ENCODE measurements at regions not wholly inside any gene's neighbourhood (a gene's known extent, or its start where the extent isn't known, plus 50 kb on each side); places are given as distances from the start of the nearest gene placed in this dataset.

DNA sequence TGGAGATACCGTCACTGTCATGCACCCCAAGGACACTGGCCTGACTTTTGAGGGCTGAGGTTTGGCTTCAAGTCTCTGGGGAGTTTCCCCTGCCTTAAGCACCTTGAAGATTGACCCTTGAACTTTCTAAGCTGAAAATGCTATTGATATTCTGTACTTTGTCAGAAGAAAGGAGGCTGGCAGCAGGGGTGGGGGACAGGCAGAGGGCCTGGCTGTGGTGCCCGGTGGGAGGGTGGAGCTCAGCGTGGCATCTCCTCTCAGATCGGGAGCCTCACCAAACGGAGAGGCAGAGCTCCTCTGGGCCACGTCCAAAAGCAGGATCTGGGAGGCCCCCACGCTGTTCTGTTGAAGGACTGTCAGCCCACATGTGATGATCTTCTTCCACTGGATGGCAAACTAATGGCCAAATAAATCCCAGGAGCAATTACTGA is 305.2 kb upstream of the IRX3 start:
- no peak overlapping the region for H3K4me3 Mint-ChIP-seq
- peaks cover 5% of the 10 kb centered on the region for H3K27me3 Mint-ChIP-seq
- H3K4me1 Mint-ChIP-seq = peaks cover 2% of the 10 kb centered on the region
- H3K9me3 Mint-ChIP-seq = peaks cover 6% of the 10 kb centered on the region
- DNase-seq (ENCODE audit: low spot score in 2 of 2) (no peak), ATAC-seq (ENCODE audit: low read depth) (no peak)
- H3K27ac Mint-ChIP-seq = no peak overlapping the region
- no peaks in the 10 kb centered on the region for H3K36me3 Mint-ChIP-seq

DNA sequence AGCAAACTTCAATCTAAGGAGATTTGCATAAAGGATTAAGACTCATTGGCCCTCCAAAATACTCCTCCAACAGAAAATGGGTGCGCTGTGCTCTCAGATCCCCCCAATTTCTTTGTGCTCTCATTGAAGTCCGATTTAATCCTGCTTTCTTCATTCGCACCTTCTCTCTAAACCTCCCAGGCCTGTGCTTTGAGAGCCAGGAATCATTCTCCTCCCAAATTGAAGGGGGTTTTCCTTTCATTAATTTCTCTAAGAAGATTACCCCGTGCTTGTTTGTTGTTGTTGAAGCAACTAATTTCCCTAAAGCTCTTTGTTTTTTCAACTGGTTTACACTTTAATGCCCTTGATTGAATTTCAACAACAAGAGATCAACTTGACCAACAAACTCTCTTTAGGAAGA is 304.2 kb upstream of the IRX3 start:
- Mint-ChIP-seq H3K9me3 (peaks cover 6% of the 10 kb centered on the region), H3K36me3 (no peaks in the 10 kb centered on the region), H3K4me1 (peaks cover 2% of the 10 kb centered on the region), H3K4me3 (no peak overlapping the region), H3K27me3 (peaks cover 5% of the 10 kb centered on the region), H3K27ac (no peak overlapping the region)
- DNase-seq (ENCODE audit: low spot score in 2 of 2) = no peak
- ATAC-seq (ENCODE audit: low read depth) = no peak

DNA sequence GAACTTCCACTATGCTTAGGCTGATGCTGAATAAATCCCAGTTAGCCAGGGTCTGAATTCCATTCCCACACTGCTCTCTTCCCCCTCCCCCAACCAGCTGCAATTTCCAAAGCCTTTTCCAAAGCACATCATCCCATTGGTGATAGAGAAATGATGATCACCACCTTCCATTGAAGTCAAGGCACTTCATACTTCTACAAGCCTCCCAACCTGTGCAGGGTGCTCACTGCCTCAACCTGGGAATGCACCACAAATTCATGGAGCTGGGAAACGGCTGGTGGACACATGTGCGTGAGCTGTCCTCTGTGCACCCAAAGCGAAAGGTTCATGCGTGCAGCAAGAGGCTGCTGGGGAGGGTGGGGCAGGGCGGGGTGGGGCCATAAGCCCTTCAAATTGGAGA is 302.7 kb upstream of the IRX3 start:
- Mint-ChIP-seq H3K9me3 (peaks cover 6% of the 10 kb centered on the region), H3K27me3 (peaks cover 2% of the 10 kb centered on the region), H3K4me1 (peaks cover 2% of the 10 kb centered on the region), H3K4me3 (no peak overlapping the region), H3K36me3 (no peaks in the 10 kb centered on the region), H3K27ac (no peak overlapping the region)
- ATAC-seq (ENCODE audit: low read depth) (no peak), DNase-seq (ENCODE audit: low spot score in 2 of 2) (no peak)

DNA sequence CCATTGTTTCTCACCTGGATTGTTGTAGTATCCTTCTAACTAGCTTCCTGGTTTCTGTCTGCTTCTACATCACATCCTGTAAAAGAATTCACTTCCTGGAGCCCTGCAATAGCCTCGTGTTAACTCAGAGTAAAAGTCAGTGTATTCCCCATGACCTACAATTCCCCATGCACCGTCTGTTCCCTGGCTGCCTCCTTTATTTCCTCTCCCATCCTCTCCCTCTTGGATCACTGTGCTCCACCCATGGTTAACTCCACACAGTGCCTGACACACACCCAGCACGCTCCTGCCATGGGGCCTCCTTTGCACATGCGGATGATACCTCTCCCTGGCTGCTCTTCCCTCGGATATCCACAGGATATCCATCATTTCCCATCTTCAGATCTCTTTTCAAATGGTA is 301.4 kb upstream of the IRX3 start:
- Mint-ChIP-seq H3K9me3 (peaks cover 6% of the 10 kb centered on the region), H3K4me3 (no peak overlapping the region), H3K27ac (no peak overlapping the region), H3K4me1 (peaks cover 2% of the 10 kb centered on the region), H3K27me3 (peaks cover 2% of the 10 kb centered on the region), H3K36me3 (no peaks in the 10 kb centered on the region)
- no peak for ATAC-seq (ENCODE audit: low read depth)
- DNase-seq (ENCODE audit: low spot score in 2 of 2) = no peak

DNA sequence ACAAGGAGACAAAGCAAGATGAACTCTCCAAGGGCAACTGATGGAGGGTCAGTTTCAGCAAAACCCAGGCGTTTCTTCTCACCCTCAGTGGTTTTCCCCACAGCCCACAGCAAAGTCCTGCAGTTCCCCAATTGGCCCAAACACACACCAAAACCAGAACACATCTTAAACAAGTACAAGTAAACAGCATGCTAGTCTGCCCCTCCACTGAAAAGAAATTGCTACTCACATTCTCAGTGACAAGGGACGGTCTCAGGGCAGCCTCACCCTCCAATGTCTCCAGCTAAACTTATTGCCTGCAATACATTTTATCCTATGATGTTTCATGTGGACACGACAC is 300.6 kb upstream of the IRX3 start:
- H3K36me3 Mint-ChIP-seq = no peaks in the 10 kb centered on the region
- H3K27me3 Mint-ChIP-seq = peaks cover 2% of the 10 kb centered on the region
- H3K4me1 Mint-ChIP-seq = peaks cover 2% of the 10 kb centered on the region

DNA sequence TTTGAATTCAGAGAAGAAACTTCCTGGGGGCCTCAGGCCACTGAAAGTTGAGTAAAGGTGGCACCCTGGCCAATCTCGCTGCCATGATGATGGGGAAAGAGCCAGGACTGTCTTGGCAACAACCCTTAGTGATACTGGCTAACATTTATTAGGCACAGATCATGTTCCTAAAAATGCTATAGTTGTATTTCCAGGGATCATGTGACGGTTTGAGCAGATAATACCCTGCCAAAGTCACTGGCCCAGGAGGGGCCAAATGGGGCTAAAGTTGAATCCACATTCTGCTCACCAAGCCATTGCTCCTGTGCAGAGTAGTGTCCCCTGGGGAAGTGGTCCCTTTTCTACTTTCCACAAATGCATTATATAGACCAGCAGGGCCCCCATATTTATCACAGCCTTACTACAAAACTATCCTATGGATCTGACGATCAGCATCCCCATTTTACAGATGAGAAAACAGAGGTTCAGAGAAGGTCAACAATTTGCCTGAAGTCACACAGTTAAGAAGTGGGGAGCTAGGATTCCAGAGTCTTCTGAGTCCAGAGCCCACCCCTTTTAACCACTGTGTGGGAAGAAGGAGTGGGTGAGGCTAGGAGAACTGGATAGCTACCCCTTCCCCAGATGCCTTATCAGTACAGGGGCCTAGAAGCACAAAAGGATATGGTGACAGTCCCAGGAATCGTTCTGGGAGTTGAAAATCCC is 300.0 kb upstream of the IRX3 start:
- H3K4me1 Mint-ChIP-seq = peaks cover 2% of the 10 kb centered on the region
- no peaks in the 10 kb centered on the region for H3K36me3 Mint-ChIP-seq
- DNase-seq (ENCODE audit: low spot score in 2 of 2) (no peak), ATAC-seq (ENCODE audit: low read depth) (no peak)
- no peak overlapping the region for H3K27ac Mint-ChIP-seq
- no peak overlapping the region for H3K4me3 Mint-ChIP-seq
- H3K9me3 Mint-ChIP-seq = peaks cover 6% of the 10 kb centered on the region
- peaks cover 2% of the 10 kb centered on the region for H3K27me3 Mint-ChIP-seq

More for the DNA sequence above, 300.6 kb upstream of the IRX3 start:
- no peak overlapping the region for H3K27ac Mint-ChIP-seq
- no peak for DNase-seq (ENCODE audit: low spot score in 2 of 2)
- no peak overlapping the region for H3K4me3 Mint-ChIP-seq
- ATAC-seq (ENCODE audit: low read depth) = no peak
- H3K9me3 Mint-ChIP-seq = peaks cover 6% of the 10 kb centered on the region

DNA sequence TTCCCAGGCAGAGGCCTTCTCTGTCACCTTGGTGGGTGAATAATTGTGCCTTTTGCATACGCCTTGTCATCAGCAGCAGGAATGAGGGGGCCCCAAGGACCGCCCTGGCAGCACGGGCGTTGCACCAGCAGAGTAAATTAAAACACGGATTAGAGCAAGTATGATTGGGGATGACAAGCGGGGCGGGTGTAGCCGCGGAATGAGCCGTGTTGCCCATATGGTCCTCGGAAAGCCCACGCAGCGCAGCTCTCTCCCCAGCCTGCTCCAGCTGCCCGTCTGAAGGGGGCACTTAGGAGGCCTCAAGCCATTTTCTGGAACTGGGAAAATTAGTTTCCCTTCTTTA is 299.4 kb upstream of the IRX3 start:
- no peak for ATAC-seq (ENCODE audit: low read depth)
- no peak for DNase-seq (ENCODE audit: low spot score in 2 of 2)
- peaks cover 2% of the 10 kb centered on the region for H3K27me3 Mint-ChIP-seq
- no peaks in the 10 kb centered on the region for H3K36me3 Mint-ChIP-seq
- H3K4me3 Mint-ChIP-seq = no peak overlapping the region
- peaks cover 2% of the 10 kb centered on the region for H3K4me1 Mint-ChIP-seq
- no peak overlapping the region for H3K27ac Mint-ChIP-seq
- H3K9me3 Mint-ChIP-seq = peaks cover 6% of the 10 kb centered on the region

DNA sequence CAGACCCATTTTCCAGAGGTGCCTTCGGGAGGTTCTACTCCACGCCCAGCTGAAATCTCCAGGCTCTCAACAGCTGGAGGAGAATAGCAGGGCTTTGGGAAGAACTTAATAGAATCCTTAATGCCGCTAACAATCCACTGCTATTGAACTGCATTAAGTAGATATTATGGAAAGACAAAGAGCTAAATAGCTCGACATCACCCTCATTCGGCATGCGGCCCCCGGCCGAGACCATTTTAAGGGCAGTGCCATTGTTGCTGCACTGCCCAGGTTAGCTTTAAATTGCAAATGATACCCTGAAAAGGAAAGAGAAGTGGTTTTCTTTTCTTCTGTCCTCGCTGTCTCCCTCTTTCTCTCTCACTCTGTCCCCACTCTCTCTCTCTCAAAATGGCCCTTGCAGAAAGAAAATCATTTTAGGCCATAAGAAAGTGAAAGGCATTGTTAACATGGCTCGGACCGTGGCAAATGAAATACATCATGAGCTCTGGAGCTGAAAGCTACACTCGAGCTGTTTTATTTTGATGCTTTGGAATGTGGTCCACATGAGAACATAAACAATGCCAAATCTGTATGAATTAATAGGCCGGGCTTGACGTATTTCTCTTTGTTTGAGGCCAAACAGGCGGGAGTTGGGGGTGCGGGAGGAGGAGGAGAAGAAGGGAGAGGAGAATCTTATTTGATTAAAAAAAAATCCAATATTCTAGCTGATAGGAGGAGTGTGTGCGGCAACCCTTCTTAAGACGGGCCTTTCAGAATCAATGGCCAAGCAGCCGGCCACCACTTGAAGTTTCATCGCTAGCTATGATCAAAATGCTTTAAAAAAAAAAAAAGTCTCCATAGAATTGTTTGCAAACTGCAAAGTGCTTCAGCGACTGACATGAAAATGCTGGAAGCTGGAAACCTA is 298.8 kb upstream of the IRX3 start:
- Mint-ChIP-seq H3K27ac (no peak overlapping the region), H3K4me1 (peaks cover 2% of the 10 kb centered on the region), H3K36me3 (no peaks in the 10 kb centered on the region), H3K27me3 (peaks cover 2% of the 10 kb centered on the region), H3K9me3 (peaks cover 6% of the 10 kb centered on the region), H3K4me3 (no peak overlapping the region)
- ATAC-seq (ENCODE audit: low read depth) = no peak
- DNase-seq (ENCODE audit: low spot score in 2 of 2) = no peak

DNA sequence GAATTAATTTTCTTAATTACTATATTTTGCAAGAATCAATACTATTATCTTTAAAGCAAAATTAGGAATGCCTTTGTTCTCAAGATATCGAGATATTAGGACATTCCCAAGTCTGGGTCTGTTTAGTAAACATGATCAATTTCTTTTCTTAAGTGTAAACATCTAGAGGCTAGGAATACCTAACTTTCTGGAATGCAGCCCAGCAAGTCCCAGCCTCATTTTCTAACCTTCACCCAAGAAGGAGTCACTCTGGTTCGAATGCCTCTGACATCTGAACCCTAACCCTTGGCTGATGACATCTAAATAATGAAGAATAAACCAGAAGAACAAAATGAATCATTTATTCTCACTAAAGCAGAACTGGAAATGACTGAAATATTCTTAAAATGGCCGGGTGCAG is 297.5 kb upstream of the IRX3 start:
- H3K4me3 Mint-ChIP-seq = no peak overlapping the region
- peaks cover 7% of the 10 kb centered on the region for H3K9me3 Mint-ChIP-seq
- DNase-seq (ENCODE audit: low spot score in 2 of 2) (no peak), ATAC-seq (ENCODE audit: low read depth) (no peak)
- H3K27ac Mint-ChIP-seq = no peak overlapping the region
- peaks cover 2% of the 10 kb centered on the region for H3K4me1 Mint-ChIP-seq
- peaks cover 2% of the 10 kb centered on the region for H3K27me3 Mint-ChIP-seq
- no peaks in the 10 kb centered on the region for H3K36me3 Mint-ChIP-seq

DNA sequence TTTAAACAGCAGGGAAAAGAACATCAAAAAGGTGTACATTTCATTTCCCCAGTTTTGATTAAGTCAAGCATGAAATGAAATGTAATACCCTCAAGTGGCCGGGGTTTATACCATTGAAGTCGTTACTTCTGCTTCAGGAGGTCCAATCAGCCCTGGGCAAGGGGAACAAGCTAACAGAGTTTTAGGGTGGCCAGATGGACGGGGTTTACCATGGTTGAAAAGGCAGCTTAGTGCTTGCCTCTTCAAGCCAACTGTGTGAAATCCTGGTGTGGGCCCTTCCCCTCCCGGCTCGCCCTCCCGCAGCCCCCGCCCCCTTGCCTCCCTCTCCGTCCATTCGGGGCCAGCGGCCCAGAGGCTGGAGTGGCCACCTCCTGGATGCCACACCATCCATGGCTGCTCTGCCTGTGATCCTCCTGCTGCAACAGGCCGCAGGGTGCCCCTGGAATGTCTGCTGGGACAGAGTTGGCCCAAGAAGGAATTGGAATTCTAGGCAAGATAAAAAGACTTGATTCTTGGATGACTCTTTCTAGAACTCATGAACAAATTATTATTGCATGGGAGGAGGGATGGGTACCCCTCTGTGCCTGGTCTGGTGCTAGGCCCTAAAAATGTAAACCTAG is 296.2 kb upstream of the IRX3 start:
- ATAC-seq (ENCODE audit: low read depth) = no peak
- H3K9me3 Mint-ChIP-seq = peaks cover 4% of the 10 kb centered on the region
- DNase-seq (ENCODE audit: low spot score in 2 of 2) = no peak
- H3K27ac Mint-ChIP-seq = no peak overlapping the region
- no peak overlapping the region for H3K4me3 Mint-ChIP-seq
- no peaks in the 10 kb centered on the region for H3K27me3 Mint-ChIP-seq
- H3K36me3 Mint-ChIP-seq = no peaks in the 10 kb centered on the region
- H3K4me1 Mint-ChIP-seq = no peaks in the 10 kb centered on the region

DNA sequence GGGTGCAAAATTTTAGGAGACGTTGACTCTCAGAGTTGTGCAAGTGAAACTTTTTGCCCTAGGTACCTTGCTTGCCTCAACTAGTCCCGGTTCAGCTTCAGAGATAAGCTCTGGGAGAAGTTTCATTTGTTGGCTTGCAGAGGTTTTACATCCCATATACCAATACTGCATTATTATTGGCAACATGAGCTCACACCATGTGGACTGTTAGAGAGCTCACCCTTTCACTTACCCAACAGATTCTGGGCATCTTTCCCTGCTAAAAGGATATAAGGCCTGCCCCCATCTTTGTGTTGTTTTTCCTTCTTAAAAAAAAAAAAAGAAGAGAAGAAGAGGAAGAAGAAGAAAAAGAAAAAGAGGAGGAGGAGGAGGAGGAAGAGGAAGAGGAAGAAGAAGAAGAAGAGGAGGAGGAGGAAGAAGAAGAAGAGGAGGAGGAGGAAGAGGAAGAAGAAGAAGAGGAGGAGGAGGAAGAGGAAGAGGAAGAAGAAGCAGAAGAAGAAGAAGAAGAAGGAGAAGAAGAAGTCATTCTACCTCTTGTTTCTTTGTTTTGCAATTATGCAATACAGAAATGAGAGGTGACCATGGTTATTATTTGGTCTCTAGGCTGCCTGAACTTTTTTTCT is 292.6 kb upstream of the IRX3 start:
- DNase-seq (ENCODE audit: low spot score in 2 of 2) (no peak), ATAC-seq (ENCODE audit: low read depth) (no peak)
- Mint-ChIP-seq H3K4me1 (no peaks in the 10 kb centered on the region), H3K27ac (no peak overlapping the region), H3K27me3 (peaks cover 2% of the 10 kb centered on the region), H3K4me3 (peak overlapping the region; percentile 5), H3K36me3 (no peaks in the 10 kb centered on the region), H3K9me3 (peaks cover 6% of the 10 kb centered on the region)

DNA sequence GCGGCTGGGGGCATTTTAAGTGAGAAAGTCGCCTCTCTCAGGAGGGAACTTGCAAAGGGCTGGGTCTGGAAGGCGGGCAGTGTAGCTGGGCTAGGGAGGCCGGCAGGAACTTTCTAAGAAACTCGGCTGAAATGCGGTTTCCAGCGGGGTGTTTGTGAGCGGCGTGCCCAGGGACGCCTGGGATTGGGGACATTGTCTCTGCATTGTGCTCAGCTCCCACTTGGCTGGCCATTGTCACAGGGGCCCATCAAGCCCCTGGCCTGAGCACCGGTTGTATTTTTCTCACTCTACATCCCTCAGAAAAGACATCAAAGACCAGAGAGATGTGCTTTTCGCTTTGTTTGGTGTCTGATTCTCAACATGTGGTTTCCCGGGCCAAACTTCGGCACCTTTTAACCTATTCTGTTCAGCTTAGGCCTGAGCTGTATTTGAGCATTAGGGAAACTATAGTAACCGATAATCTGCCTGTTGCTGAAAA is 291.1 kb upstream of the IRX3 start:
- Mint-ChIP-seq H3K4me3 (no peak overlapping the region), H3K27ac (no peak overlapping the region), H3K4me1 (no peaks in the 10 kb centered on the region)

DNA sequence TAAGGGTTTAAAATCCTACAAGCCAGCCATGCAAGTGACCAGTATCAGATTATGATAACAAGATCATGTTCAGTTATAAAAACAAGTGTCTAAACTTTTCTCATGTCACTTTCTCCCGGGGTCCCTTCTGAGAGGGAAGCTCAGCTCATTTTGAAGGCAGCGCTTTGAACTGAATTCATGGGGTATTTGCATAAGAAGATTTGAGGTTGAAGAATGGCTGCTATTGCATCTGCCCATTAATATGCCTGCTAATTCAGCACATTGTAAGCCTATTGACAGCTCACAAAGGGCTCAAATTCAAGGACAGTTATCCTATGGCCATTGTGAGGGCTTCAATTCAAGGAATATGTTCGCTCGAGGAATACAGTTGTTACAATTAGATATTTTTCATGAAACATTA is 290.2 kb upstream of the IRX3 start:
- DNase-seq (ENCODE audit: low spot score in 2 of 2) = no peak
- no peak overlapping the region for H3K27ac Mint-ChIP-seq
- H3K36me3 Mint-ChIP-seq = no peaks in the 10 kb centered on the region
- peaks cover 6% of the 10 kb centered on the region for H3K9me3 Mint-ChIP-seq
- no peak for ATAC-seq (ENCODE audit: low read depth)
- no peak overlapping the region for H3K4me3 Mint-ChIP-seq
- H3K4me1 Mint-ChIP-seq = no peaks in the 10 kb centered on the region
- H3K27me3 Mint-ChIP-seq = peaks cover 2% of the 10 kb centered on the region

More for the DNA sequence above, 291.1 kb upstream of the IRX3 start:
- peaks cover 2% of the 10 kb centered on the region for H3K27me3 Mint-ChIP-seq
- no peak for ATAC-seq (ENCODE audit: low read depth)
- DNase-seq (ENCODE audit: low spot score in 2 of 2) = no peak
- peaks cover 6% of the 10 kb centered on the region for H3K9me3 Mint-ChIP-seq
- H3K36me3 Mint-ChIP-seq = no peaks in the 10 kb centered on the region
